ENCODE measurements at regions not wholly inside any gene's neighbourhood (a gene's known extent, or its start where the extent isn't known, plus 50 kb on each side); places are given as distances from the start of the nearest gene placed in this dataset.

DNA sequence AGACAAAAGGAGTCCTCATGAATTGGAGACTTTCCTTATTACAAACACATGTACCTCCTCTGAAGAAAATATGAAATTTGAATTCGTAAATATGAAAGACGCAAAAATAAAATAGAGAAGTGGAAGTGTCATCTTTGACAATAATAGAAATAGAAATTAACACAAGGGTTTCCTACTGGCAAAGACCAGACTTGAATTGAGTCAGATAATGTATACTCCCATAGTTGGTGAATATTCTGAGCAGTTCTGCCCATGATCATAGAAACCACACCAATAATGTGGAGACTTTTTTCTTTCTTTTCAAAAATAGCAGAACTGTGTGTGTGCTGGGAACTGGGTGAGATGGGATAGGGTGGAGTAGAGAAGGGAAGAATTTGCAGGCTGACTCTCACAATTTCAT is 277.7 kb upstream of the TET2 start:
- no peak for DNase-seq (ENCODE audit: low read depth)
- in situ Hi-C loops (cut with HindIII; ENCODE audit: low pct_unique_long_range_greater_than_20kb, low sequenced_read_pairs), result no loop called here

DNA sequence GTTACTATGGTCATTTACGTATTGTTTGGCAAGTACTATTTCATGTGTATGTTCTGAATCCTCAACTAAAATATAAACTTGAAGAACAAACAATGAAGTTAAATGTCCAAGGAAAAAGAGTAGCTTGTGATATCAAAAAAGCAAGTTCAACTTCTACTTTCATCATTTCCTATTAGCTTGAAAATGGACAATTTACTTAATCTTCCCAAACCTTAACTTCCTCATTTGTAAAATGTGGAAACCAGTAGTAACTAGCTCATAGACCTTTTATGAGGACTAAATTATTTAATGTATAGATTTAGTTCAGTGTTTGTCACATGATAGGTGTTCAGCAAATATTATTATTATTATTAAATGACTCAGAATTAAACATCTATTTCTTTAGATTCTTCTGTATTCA is 276.8 kb upstream of the TET2 start:
- no peak for DNase-seq (ENCODE audit: low read depth)
- in situ Hi-C loops (cut with HindIII; ENCODE audit: low pct_unique_long_range_greater_than_20kb, low sequenced_read_pairs), result no loop called here

DNA sequence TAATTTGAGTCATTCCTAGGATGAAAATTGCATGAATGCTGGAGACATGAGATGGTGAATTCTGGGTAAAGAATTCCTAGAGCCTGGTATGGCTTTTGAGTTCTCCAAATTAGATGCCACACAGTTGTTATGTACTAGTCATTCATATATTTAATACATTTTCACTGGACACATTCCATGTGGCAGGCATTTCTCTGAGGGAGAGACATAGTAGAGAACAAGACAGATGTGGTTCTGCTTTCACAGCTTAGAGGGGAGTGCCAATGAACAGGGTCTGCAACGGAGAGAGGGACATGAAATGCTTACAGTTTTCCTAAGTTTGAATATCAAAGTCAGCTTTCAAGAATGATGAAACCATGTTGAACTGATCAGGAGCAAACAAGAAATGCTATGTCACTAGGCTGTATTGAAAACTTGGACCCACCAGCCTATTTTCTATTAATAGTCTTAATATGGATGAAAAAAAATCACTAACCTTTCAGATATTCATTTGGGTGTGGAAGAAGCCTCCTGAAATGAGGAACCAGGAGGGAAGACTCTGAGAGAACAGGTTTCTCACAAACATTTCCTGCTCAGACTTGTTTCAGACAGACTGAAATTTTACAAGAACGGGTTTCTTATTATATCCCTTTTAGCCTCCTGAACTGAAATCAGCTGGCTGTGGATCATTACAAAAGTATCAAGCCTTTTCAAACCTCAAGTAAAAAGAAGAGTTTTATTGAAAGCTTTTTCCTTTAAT is 276.0 kb upstream of the TET2 start:
- in situ Hi-C loops (cut with HindIII; ENCODE audit: low pct_unique_long_range_greater_than_20kb, low sequenced_read_pairs), result no loop called here
- no peak for DNase-seq (ENCODE audit: low read depth)

DNA sequence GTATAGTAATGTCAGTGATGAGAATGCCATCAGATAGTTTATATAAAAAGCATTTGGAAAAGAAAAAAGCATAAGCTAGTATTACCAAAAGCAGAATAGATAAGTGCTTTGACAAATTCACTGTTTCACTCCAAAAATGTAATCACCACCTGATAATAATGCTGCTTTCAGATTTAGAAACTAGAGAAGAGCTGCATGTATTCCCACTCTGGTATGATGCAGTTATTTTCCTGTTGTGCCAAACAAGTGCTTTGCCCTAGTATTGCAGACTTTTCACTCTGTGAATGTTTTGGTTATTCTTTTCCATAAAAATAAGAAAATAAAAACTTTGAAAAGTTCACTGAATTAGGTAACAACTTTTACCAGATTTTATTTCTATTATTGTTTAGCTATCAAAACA is 267.7 kb upstream of the TET2 start:
- no peak for DNase-seq (ENCODE audit: low read depth)
- in situ Hi-C loops (cut with HindIII; ENCODE audit: low pct_unique_long_range_greater_than_20kb, low sequenced_read_pairs), result no loop called here

DNA sequence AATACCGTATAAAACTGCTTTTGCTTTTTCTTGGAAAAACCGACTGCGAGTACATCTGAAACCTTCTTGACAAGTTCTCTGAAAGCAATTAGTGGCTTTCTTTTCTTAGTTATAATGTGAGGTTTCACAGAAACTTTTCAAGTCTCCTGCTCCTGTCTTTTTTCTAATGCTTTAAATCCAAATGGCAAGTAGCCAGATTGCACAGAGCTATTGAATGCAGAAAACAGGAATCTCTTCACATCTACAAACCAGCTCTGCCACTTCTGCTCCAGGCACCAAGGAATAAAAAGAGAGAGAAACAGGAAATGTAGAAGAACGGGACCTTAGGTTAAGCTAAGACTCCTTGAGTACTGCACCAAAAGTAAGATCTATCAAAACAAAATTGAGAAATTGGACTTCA is 267.3 kb upstream of the TET2 start:
- in situ Hi-C loops (cut with HindIII; ENCODE audit: low pct_unique_long_range_greater_than_20kb, low sequenced_read_pairs), result no loop called here
- DNase-seq (ENCODE audit: low read depth), result no peak

DNA sequence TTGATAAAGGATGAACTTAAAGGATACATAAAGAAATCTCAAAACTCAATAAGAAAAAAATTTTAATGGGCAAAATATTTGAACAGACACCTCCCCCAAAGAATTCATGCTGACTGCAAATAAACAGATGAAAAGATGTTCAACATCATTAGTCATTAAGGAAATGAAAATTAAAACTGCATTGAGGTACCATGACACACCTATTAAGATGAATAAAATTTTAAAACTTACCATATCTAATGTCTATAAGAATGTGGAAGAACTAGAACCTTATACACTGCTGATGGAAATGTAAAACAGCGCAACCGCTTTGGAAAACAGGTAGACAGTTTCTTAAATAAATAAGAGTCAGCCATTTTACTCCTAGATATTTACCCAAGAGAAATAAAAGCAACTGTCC is 266.8 kb upstream of the TET2 start:
- no peak for DNase-seq (ENCODE audit: low read depth)
- in situ Hi-C loops (cut with HindIII; ENCODE audit: low pct_unique_long_range_greater_than_20kb, low sequenced_read_pairs), result no loop called here

DNA sequence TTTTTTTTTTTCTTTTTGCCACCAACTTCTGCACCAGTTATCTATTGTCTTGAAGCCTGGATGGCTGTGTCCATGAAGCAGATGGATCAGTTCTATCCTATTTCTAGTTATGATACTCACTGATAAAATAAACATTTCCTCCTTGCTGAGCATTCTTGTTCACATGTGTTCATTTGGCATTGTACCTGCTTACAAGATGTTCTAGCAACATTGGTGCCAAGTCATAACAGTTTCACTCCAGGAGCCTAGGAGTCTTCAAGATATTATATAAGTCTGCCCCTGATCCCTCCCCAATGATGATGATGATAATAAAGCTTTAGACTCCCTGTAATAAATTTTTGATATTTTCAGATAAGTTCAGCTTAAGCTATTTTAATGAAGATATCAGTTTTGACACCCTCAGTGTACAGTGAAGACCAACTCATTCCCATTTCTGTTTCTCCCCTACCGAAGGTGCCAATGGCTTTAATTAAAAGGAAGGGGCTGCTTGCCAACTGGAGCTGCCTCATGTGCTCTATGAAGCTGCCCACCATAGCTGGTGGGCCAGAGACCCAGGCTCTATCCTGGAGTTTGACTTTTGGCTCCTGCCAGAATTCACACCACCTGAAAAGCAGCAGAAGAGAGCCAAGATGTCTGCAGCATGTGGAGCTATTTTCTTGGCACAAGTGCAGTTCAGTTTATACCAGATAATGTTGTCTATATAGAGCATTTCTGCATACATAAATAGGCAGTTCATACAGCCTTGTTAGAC is 265.4 kb upstream of the TET2 start:
- in situ Hi-C loops (cut with HindIII; ENCODE audit: low pct_unique_long_range_greater_than_20kb, low sequenced_read_pairs), result no loop called here
- DNase-seq (ENCODE audit: low read depth), result no peak

DNA sequence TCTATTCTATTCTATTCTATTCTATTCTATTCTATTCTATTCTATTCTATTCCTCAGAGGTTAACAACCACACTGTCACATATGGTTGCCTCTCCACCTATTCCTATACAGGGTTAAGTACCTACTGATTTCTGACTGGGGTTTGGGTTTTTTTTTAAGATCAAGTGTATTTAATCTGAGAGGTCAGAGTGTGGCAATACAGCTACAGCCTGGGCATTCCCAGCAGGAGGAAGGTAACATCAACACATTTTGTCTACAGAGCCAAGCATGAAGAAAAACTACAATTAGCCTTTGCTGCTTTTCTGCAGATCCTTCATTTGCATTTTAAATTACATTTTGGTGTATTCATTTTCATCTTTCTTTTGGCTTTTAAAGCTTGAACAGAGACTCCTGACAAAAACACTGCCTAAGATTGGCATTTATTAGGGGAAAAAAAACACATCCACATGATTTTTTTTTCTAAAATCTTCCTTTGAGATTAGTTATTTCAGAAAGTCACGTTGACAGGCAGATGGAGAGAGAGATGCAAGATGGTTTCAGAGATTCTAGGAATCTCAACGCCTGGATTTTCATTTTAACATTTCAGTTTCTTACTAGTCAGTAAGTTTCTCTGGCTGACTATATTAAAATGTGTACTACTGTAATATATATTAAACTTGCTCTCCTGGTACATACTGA is 255.9 kb upstream of the TET2 start:
- in situ Hi-C loops (cut with HindIII; ENCODE audit: low pct_unique_long_range_greater_than_20kb, low sequenced_read_pairs), result no loop called here
- no peak for DNase-seq (ENCODE audit: low read depth)

DNA sequence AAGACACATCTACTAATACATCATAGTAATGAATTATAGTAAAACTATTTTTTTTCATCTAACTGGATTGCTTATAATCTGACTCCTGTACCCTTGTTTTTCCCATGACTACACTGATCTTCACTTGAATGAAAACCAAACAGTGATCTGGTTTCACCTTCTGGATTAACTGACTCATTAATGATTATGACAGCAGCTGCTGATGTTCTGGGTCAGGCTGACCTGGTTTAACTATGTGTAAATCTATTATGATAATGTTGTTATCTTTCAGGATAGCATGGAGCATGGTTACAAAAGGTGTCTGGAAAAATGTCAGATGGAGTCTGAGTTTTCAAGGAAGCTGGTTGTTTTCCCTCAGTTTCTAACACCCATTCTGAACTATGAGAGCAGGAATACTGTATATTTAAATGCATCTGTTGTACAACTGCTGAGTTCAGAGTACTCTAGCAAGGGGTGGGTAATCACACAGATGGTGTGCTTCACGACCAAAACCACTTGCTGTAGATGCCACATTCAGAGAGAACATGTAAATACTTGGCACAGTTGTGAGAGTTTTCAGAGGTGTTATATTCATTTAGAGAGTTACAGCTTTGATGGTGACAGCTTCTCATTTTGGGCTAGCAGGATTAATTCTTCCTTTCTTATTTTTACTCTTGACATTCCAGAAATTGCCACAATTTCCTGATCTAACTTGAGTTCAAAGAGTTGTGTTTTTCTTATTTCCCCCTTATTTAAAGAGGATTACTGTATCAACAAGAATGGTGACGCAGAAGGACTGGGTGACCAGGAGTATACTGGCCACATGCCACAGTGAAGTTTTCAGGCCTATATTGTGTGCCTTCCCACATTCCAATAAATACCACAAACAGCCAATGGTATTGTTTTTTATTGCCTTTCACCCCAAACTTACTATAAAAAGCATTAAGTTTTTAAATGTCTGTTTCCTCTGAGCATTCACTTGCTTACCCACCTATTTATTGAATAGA is 249.7 kb upstream of the TET2 start:
- in situ Hi-C loops (cut with HindIII; ENCODE audit: low pct_unique_long_range_greater_than_20kb, low sequenced_read_pairs), result no loop called here
- no peak for DNase-seq (ENCODE audit: low read depth)

DNA sequence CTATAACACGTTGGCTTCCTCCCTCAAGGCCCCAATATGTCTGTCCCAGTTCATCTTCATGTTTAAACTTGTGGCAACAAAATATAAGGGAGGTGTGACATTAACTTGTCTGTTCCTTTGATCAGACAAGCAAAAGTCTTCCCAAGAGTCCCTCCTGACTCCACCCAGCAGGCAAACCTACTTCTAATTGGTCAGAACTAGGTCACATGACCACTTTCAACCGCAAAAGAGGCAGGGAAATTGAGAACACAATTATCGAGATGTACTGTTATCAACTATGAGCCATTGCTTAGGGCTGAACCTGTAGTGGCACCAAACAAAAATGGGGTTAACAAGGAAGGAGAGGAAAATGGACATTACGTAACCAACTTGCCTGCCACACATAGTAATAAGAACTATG is 246.8 kb upstream of the TET2 start:
- in situ Hi-C loops (cut with HindIII; ENCODE audit: low pct_unique_long_range_greater_than_20kb, low sequenced_read_pairs), result no loop called here

DNA sequence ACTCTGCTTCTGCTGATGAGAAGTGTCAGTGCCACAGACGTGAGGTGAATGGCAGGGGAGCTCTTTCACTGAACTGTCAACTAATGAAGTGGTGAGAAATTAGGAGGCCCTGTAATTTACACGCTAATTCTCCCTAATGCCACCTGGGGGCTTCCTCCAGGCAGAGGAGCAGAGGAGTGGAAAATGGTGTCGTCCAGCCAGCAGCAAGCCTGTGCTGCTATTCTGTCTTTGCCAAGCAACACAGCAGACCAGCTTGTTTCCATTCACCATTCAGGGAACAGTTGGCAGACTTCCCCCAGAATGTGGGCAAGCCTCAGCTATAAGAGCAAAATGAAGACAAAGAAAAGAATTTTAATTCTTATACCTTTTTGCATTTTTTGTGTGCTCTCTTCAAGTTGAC is 245.2 kb upstream of the TET2 start:
- in situ Hi-C loops (cut with HindIII; ENCODE audit: low pct_unique_long_range_greater_than_20kb, low sequenced_read_pairs), result no loop called here
- no peak for DNase-seq (ENCODE audit: low read depth)

More for the DNA sequence above, 246.8 kb upstream of the TET2 start:
- no peak for DNase-seq (ENCODE audit: low read depth)

DNA sequence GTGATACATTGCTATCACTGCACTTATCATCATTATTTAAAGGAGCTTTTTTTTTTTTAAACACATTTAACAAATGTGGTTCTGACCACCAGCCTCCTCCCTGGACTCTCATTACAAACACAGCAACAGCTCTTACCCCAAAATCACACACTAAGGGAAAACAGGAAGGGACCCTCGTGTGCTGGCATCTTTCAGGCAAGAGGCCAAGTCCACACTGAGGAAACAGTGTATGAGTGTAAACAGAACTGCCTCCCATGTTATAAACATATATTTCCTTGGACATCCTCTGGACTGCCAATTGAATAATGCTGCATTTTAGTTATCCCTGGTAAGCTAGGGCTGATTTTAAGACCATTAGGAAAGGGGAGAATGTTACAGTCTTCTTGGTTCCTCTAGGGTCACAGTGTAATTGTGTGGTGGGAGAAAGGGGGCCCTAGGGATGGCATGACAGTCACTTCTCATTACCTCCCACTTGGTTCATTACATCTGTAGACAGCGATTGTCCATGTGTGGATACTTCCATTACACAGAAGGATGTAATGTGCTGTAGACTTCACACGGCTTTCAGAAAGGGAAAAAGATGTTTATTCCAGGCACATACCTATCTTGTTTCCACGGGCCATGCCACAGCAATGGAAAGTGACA is 244.6 kb upstream of the TET2 start:
- in situ Hi-C loops (cut with HindIII; ENCODE audit: low pct_unique_long_range_greater_than_20kb, low sequenced_read_pairs), result no loop called here
- no peak for DNase-seq (ENCODE audit: low read depth)

DNA sequence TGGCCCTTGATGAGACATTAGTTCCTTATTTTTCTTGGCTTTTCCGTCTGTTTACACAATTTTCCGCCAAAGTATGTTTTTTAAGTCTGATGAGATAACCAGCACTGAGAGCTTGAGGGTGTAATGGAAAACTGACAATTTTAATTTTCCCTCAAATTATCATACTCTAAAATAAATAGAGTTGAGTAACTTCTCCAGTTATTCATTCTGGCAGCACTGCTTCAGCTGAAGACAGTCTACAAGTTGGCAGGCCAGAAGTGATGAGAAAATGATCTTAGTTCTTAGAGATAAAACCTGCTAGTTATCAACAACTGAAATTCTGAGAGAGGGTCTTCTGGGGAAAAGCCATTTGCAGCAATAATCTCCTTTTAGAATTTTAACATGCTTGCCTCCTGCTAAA is 241.6 kb upstream of the TET2 start:
- DNase-seq (ENCODE audit: low read depth), result no peak
- in situ Hi-C loops (cut with HindIII; ENCODE audit: low pct_unique_long_range_greater_than_20kb, low sequenced_read_pairs), result no loop called here

DNA sequence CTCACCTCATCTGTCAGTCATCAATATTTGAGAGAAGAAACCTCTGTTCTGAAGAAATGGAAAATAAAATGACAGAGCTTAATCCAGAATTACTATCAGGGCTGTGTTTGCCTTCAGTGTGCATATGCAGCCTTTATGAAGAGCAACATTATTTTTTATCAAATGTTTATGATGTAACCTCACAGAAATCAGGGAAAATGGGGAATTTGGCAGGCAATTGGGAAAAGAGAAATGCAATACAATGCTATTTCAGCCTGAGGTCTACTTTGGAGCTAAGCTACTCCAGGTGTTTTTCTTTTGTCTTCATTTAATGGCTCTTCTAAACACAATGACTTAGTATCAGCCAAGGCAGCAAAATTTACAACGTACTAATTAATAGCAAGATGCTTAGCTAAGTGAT is 241.1 kb upstream of the TET2 start:
- in situ Hi-C loops (cut with HindIII; ENCODE audit: low pct_unique_long_range_greater_than_20kb, low sequenced_read_pairs), result no loop called here
- DNase-seq (ENCODE audit: low read depth), result no peak

DNA sequence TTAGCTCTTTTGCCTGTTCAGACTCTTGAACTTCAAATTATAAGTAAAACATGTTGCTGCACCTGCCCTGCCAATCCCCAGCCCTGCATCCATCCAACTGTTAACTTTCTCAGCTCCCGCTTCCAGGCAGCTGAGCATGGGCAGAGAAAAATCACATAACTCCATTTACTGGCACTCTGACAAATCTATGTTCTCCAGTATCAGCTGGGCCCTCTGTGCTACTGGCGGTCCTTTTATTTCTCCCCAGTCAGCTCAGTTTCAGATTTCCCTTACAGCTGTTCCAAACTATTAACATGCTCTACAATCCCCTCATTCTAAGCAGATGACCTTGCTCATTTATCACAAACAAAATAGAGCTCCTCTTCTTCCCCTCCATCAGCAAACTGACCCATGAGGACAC is 240.4 kb upstream of the TET2 start:
- DNase-seq (ENCODE audit: low read depth), result no peak
- in situ Hi-C loops (cut with HindIII; ENCODE audit: low pct_unique_long_range_greater_than_20kb, low sequenced_read_pairs), result no loop called here

DNA sequence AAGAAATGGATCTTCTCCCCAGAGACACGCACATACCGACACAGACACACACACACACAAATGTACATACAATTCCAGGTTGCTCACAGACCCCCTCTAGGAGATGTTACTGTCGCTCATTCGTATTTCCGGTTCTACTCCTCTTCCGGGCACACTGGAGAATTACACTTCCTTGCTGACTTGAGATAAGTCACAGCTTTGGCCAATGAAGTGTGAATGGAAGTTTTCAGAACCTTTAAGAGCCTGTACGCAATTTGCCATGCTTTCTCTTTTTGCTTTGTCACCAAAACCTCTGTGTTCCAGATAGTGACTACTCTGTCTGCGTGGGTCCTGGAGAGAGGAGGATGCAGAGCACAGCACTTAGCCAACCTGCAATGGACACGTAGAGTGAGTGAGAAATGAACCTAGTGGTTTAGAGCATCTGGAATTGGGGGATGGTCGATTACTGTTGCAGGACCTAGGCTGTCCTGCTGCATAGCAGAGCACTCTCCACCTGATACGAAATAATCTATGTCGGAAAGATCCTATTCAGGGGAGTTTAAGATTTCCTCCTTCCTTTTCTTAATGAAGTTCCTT is 239.5 kb upstream of the TET2 start:
- DNase-seq (ENCODE audit: low read depth), result no peak
- in situ Hi-C loops (cut with HindIII; ENCODE audit: low pct_unique_long_range_greater_than_20kb, low sequenced_read_pairs), result no loop called here

DNA sequence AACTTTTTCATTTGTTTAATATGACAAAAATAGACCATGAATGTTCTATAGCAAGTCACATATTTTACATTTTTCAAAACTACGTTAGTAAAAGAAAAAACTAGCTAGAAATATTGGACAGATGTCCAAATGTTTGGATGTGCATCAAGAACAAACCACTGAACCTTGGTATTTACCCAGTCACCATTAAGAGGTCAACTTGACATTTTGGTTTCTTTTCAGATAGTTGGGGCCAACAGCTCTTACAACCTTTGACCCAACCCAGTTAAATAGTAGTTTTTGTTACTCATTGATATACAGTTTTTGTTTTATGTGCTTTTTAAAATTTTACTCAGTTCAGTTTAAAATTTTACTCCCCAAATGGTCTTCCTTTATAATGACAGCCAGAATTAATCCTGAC is 238.7 kb upstream of the TET2 start:
- in situ Hi-C loops (cut with HindIII; ENCODE audit: low pct_unique_long_range_greater_than_20kb, low sequenced_read_pairs), result no loop called here
- DNase-seq (ENCODE audit: low read depth), result no peak

DNA sequence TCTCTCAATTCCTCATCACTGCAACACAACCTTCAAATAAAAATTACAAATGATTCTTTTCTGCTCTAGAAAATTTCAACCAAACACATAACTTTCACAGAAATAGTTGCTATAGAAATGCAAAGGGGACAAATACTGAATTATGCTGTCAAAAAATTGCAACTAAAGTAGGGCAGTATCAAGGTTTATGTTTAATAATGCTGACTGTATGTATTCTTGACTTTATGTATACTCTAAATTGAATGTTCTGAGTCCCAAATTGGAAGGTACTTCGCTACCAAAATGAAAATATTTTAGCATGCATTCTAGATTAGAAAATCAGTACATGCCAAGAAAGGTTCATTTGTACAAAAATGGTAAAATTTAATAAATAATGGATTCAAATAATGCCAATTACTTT is 237.3 kb upstream of the TET2 start:
- in situ Hi-C loops (cut with HindIII; ENCODE audit: low pct_unique_long_range_greater_than_20kb, low sequenced_read_pairs), result no loop called here

More for the DNA sequence above, 237.3 kb upstream of the TET2 start:
- DNase-seq (ENCODE audit: low read depth), result no peak

Measured in Caki2 (cell line).